Left ventricle myocardium inferior (tissue), 1 donor: ENCODE measurements at regions not wholly inside any gene's neighbourhood (a gene's known extent, or its start where the extent isn't known, plus 50 kb on each side); places are given as distances from the start of the nearest gene placed in this dataset.

Experiments used
- DNase-seq: peaks from one replicate; pipeline ENCODE4 v3.0.0-alpha.2; 2020
- H3K27ac ChIP-seq: fragments of 200-600 bp; replicated peaks from 2 replicates; pipeline ENCODE4 v1.8.0; 2021
- H3K27me3 ChIP-seq: fragments of 200-600 bp; 2 replicates; pipeline ENCODE4 v1.8.0; 2021; ENCODE audit warnings: low read depth
- H3K36me3 ChIP-seq: fragments of 200-600 bp; 2 replicates; pipeline ENCODE4 v1.8.0; 2021
- H3K4me1 ChIP-seq: fragments of 200-600 bp; 2 replicates; pipeline ENCODE4 v1.8.0; 2021
- H3K4me3 ChIP-seq: fragments of 200-600 bp; 2 replicates; pipeline ENCODE4 v1.8.0; 2021; ENCODE audit warnings: mild to moderate bottlenecking, moderate library complexity
- H3K9me3 ChIP-seq: fragments of 200-600 bp; replicated peaks from 2 replicates; pipeline ENCODE4 v1.8.0; 2021
- intact Hi-C: fragments of 100-400 bp; cut with micrococcal nuclease; formaldehyde crosslinking; loops from one replicate; pipeline ENCODE4 v1.11.0; 2022
- TF ChIP-seq, protein P1 (sequence below): fragments of 200-600 bp; IDR thresholded peaks from 2 replicates; pipeline ENCODE4 v1.8.0; 2021; ENCODE audit warnings: antibody characterized with exemption, mild to moderate bottlenecking, borderline replicate concordance
- donor health status: DM: no; HTN: yes; CAD: no; lungs with severe emphysema.

- TF ChIP-seq, protein P1, sequence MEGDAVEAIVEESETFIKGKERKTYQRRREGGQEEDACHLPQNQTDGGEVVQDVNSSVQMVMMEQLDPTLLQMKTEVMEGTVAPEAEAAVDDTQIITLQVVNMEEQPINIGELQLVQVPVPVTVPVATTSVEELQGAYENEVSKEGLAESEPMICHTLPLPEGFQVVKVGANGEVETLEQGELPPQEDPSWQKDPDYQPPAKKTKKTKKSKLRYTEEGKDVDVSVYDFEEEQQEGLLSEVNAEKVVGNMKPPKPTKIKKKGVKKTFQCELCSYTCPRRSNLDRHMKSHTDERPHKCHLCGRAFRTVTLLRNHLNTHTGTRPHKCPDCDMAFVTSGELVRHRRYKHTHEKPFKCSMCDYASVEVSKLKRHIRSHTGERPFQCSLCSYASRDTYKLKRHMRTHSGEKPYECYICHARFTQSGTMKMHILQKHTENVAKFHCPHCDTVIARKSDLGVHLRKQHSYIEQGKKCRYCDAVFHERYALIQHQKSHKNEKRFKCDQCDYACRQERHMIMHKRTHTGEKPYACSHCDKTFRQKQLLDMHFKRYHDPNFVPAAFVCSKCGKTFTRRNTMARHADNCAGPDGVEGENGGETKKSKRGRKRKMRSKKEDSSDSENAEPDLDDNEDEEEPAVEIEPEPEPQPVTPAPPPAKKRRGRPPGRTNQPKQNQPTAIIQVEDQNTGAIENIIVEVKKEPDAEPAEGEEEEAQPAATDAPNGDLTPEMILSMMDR = no peak
- no peaks in the 10 kb centered on the region for H3K36me3 ChIP-seq
- H3K4me3 ChIP-seq = no peak overlapping the region
- H3K4me1 ChIP-seq = no peaks in the 10 kb centered on the region
- no peak for DNase-seq
- H3K27ac ChIP-seq = no peak overlapping the region
- no peaks in the 10 kb centered on the region for H3K27me3 ChIP-seq
- intact Hi-C loops = no loop called here
- H3K9me3 ChIP-seq = no peaks in the 10 kb centered on the region
These were observed 200.0 kb upstream of the TCF21 start for GRCh38 chr6:133688705-133689492.

DNA sequence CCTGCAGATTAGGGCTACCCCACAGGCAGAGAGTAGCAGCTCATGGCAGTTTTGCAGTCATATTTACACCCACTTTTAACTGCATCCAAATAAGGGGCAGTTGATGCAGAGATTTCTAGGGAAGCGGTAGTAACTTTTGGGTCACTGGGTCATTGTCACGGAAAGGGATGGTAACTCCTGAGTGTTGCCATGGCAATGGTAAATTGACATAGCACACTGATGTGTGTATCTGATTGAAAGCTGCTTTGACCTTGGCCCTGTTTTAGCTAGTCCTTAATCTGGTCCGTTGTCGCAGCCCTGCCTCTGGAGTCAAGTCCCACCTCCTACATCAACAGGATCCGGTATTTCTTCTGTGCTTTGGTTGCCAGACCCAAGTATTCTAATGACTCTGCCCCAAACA lies 199.1 kb upstream of the TCF21 start:
- TF ChIP-seq, protein P1 = no peak
- no peak overlapping the region for H3K27ac ChIP-seq
- H3K4me3 ChIP-seq = no peak overlapping the region
- no peaks in the 10 kb centered on the region for H3K27me3 ChIP-seq
- no peaks in the 10 kb centered on the region for H3K9me3 ChIP-seq
- intact Hi-C loops = no loop called here
- no peaks in the 10 kb centered on the region for H3K36me3 ChIP-seq
- no peak for DNase-seq
- H3K4me1 ChIP-seq = no peaks in the 10 kb centered on the region

GRCh38 chr6:133693565-133693964 lies 195.3 kb upstream of the TCF21 start:
- intact Hi-C loops = no loop called here
- DNase-seq = no peak
- Histone ChIP-seq H3K27ac (no peak overlapping the region), H3K36me3 (no peaks in the 10 kb centered on the region), H3K27me3 (no peaks in the 10 kb centered on the region), H3K4me3 (no peak overlapping the region), H3K4me1 (no peaks in the 10 kb centered on the region), H3K9me3 (no peaks in the 10 kb centered on the region)
- TF ChIP-seq, protein P1 = no peak

GRCh38 chr6:133697185-133697584 lies 191.7 kb upstream of the TCF21 start:
- peaks cover 8% of the 10 kb centered on the region for H3K9me3 ChIP-seq
- TF ChIP-seq, protein P1 = no peak
- intact Hi-C loops = no loop called here
- no peak overlapping the region for H3K4me3 ChIP-seq
- H3K27me3 ChIP-seq = no peaks in the 10 kb centered on the region
- H3K27ac ChIP-seq = no peak overlapping the region
- H3K36me3 ChIP-seq = no peaks in the 10 kb centered on the region
- no peak for DNase-seq
- H3K4me1 ChIP-seq = no peaks in the 10 kb centered on the region

DNA sequence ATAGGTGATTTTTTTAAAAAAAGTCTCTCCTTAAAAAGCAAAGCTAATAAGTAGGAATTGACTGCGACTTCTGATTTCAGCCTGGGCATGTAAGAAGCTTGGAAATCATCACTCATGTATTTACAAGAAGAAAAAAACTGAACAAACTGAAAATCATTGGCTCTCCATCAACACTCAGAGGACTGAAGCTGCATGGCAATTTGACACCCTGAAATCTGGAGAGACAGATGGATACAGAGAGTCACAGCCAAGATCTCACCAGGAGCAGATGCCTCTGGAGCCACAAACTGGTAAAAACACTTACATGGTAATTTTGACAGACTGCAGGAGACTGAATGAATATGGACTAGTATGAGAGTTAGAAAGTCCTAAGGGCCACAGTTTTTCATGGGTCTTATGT lies 191.2 kb upstream of the TCF21 start:
- no peak overlapping the region for H3K4me3 ChIP-seq
- peaks cover 8% of the 10 kb centered on the region for H3K9me3 ChIP-seq
- DNase-seq = no peak
- no peaks in the 10 kb centered on the region for H3K4me1 ChIP-seq
- intact Hi-C loops = no loop called here
- no peaks in the 10 kb centered on the region for H3K36me3 ChIP-seq
- H3K27me3 ChIP-seq = no peaks in the 10 kb centered on the region
- TF ChIP-seq, protein P1 = no peak
- peak overlapping the region; percentile 21 for H3K27ac ChIP-seq
